ENCODE measurements at regions not wholly inside any gene's neighbourhood (a gene's known extent, or its start where the extent isn't known, plus 50 kb on each side); places are given as distances from the start of the nearest gene placed in this dataset.
A peak's percentile ranks its signal among the peaks of the same experiment; 100 is the strongest.
"Not testable (repeated sequence)": the region's sequence is repeated elsewhere in the genome, so short reads cannot be mapped to it uniquely, and the experiment has no call there.

GRCh38 chr5:103883143-103883542 lies 320.6 kb upstream of the NUDT12 start:
- in situ Hi-C loops (cut with MboI; ENCODE audit: low pct_unique_long_range_greater_than_20kb, low sequenced_read_pairs): no loop called here
- DNase-seq: no peak

GRCh38 chr5:103881560-103881959 lies 319.0 kb upstream of the NUDT12 start:
- in situ Hi-C loops (cut with MboI; ENCODE audit: low pct_unique_long_range_greater_than_20kb, low sequenced_read_pairs): no loop called here
- DNase-seq: no peak

GRCh38 chr5:103867857-103868598 lies 305.4 kb upstream of the NUDT12 start:
- no peak for DNase-seq
- in situ Hi-C loops (cut with MboI; ENCODE audit: low pct_unique_long_range_greater_than_20kb, low sequenced_read_pairs): no loop called here

- no peak for DNase-seq
- in situ Hi-C loops (cut with MboI; ENCODE audit: low pct_unique_long_range_greater_than_20kb, low sequenced_read_pairs): no loop called here
Observed at GRCh38 chr5:103866169-103866568, 303.6 kb upstream of the NUDT12 start.

- in situ Hi-C loops (cut with MboI; ENCODE audit: low pct_unique_long_range_greater_than_20kb, low sequenced_read_pairs): no loop called here
- no peak for DNase-seq
Observed at GRCh38 chr5:103862398-103862797, 299.8 kb upstream of the NUDT12 start.

- in situ Hi-C loops (cut with MboI; ENCODE audit: low pct_unique_long_range_greater_than_20kb, low sequenced_read_pairs): no loop called here
- no peak for DNase-seq
Observed at GRCh38 chr5:103860327-103860726, 297.7 kb upstream of the NUDT12 start.

- in situ Hi-C loops (cut with MboI; ENCODE audit: low pct_unique_long_range_greater_than_20kb, low sequenced_read_pairs): not testable (repeated sequence)
Observed at GRCh38 chr5:103858367-103858766, 295.8 kb upstream of the NUDT12 start.

GRCh38 chr5:103851091-103851490 lies 288.5 kb upstream of the NUDT12 start:
- DNase-seq: no peak
- in situ Hi-C loops (cut with MboI; ENCODE audit: low pct_unique_long_range_greater_than_20kb, low sequenced_read_pairs): no loop called here

More at GRCh38 chr5:103858367-103858766, 295.8 kb upstream of the NUDT12 start:
- DNase-seq: not testable (repeated sequence)

GRCh38 chr5:103849934-103850333 lies 287.3 kb upstream of the NUDT12 start:
- in situ Hi-C loops (cut with MboI; ENCODE audit: low pct_unique_long_range_greater_than_20kb, low sequenced_read_pairs): no loop called here

GRCh38 chr5:103847060-103847459 lies 284.5 kb upstream of the NUDT12 start:
- DNase-seq: no peak
- in situ Hi-C loops (cut with MboI; ENCODE audit: low pct_unique_long_range_greater_than_20kb, low sequenced_read_pairs): no loop called here

More at GRCh38 chr5:103849934-103850333, 287.3 kb upstream of the NUDT12 start:
- no peak for DNase-seq

GRCh38 chr5:103842936-103843335 lies 280.3 kb upstream of the NUDT12 start:
- in situ Hi-C loops (cut with MboI; ENCODE audit: low pct_unique_long_range_greater_than_20kb, low sequenced_read_pairs): no loop called here
- DNase-seq: no peak

- in situ Hi-C loops (cut with MboI; ENCODE audit: low pct_unique_long_range_greater_than_20kb, low sequenced_read_pairs): no loop called here
- no peak for DNase-seq
Observed at GRCh38 chr5:103840600-103840999, 278.0 kb upstream of the NUDT12 start.

GRCh38 chr5:103834216-103834615 lies 271.6 kb upstream of the NUDT12 start:
- in situ Hi-C loops (cut with MboI; ENCODE audit: low pct_unique_long_range_greater_than_20kb, low sequenced_read_pairs): no loop called here
- no peak for DNase-seq

- DNase-seq: peak; percentile 4
- in situ Hi-C loops (cut with MboI; ENCODE audit: low pct_unique_long_range_greater_than_20kb, low sequenced_read_pairs): no loop called here
Observed at GRCh38 chr5:103829585-103829984, 267.0 kb upstream of the NUDT12 start.

GRCh38 chr5:103827976-103828375 lies 265.4 kb upstream of the NUDT12 start:
- no peak for DNase-seq
- in situ Hi-C loops (cut with MboI; ENCODE audit: low pct_unique_long_range_greater_than_20kb, low sequenced_read_pairs): no loop called here

- in situ Hi-C loops (cut with MboI; ENCODE audit: low pct_unique_long_range_greater_than_20kb, low sequenced_read_pairs): no loop called here
- no peak for DNase-seq
Observed at GRCh38 chr5:103821361-103821760, 258.8 kb upstream of the NUDT12 start.

- DNase-seq: peak; percentile 48
- in situ Hi-C loops (cut with MboI; ENCODE audit: low pct_unique_long_range_greater_than_20kb, low sequenced_read_pairs): no loop called here
Observed at GRCh38 chr5:103808464-103809106, 246.0 kb upstream of the NUDT12 start.

- in situ Hi-C loops (cut with MboI; ENCODE audit: low pct_unique_long_range_greater_than_20kb, low sequenced_read_pairs): no loop called here
- no peak for DNase-seq
Observed at GRCh38 chr5:103804711-103805110, 242.1 kb upstream of the NUDT12 start.

- no peak for DNase-seq
Observed at GRCh38 chr5:103801681-103802080, 239.1 kb upstream of the NUDT12 start.

GRCh38 chr5:103800741-103801495 lies 238.3 kb upstream of the NUDT12 start:
- in situ Hi-C loops (cut with MboI; ENCODE audit: low pct_unique_long_range_greater_than_20kb, low sequenced_read_pairs): no loop called here
- DNase-seq: no peak

More at GRCh38 chr5:103801681-103802080, 239.1 kb upstream of the NUDT12 start:
- in situ Hi-C loops (cut with MboI; ENCODE audit: low pct_unique_long_range_greater_than_20kb, low sequenced_read_pairs): no loop called here
